Calu3 (cell line): ENCODE measurements at regions not wholly inside any gene's neighbourhood (a gene's known extent, or its start where the extent isn't known, plus 50 kb on each side); places are given as distances from the start of the nearest gene placed in this dataset.

Source experiments
- BruUV-seq: library from RNA; stranded (reverse); fragments of 400-500 nt; replicated peaks from 2 replicates; lab custom pipeline; 2021; lab: Mats Ljungman, UMichigan
- CTCF ChIA-PET: fragments of 300-600 bp; sonication (Branson Sonifier 250); formaldehyde crosslinking; loops from one replicate; lab custom pipeline; 2022; ENCODE audit warnings: antibody characterized with exemption; lab: Charles Lee
- DNase-seq: peaks from one replicate; pipeline ENCODE4 v3.0.0; 2022
- H3K27ac Mint-ChIP-seq: one replicate; pipeline ENCODE4 v1.8.0; 2022; ENCODE audit warnings: mixed read lengths; ENCODE audit not compliant: unreplicated experiment
- H3K27me3 Mint-ChIP-seq: one replicate; pipeline ENCODE4 v1.8.0; 2022; ENCODE audit warnings: mixed read lengths; ENCODE audit not compliant: unreplicated experiment
- H3K36me3 Mint-ChIP-seq: one replicate; pipeline ENCODE4 v1.8.0; 2022; ENCODE audit warnings: mild to moderate bottlenecking, moderate library complexity, mixed read lengths; ENCODE audit not compliant: insufficient read depth, unreplicated experiment
- H3K4me1 Mint-ChIP-seq: one replicate; pipeline ENCODE4 v1.8.0; 2022; ENCODE audit warnings: mild to moderate bottlenecking, low read depth, mixed read lengths; ENCODE audit not compliant: unreplicated experiment
- H3K4me3 Mint-ChIP-seq: one replicate; pipeline ENCODE4 v1.8.0; 2022; ENCODE audit warnings: mild to moderate bottlenecking, low read depth, moderate library complexity, mixed read lengths; ENCODE audit not compliant: unreplicated experiment
- H3K9me3 Mint-ChIP-seq: one replicate; pipeline ENCODE4 v1.8.0; 2022; ENCODE audit warnings: low read depth, mixed read lengths; ENCODE audit not compliant: unreplicated experiment
- intact Hi-C: fragments of 100-400 bp; cut with micrococcal nuclease; formaldehyde crosslinking; loops from one replicate; pipeline ENCODE4 v1.10.0; 2022; ENCODE audit not compliant: unreplicated experiment
- TF ChIP-seq, protein P1 (sequence below): fragments of 200-600 bp; IDR thresholded peaks from one replicate; pipeline ENCODE4 v1.8.0; 2022; ENCODE audit warnings: antibody characterized with exemption; ENCODE audit not compliant: unreplicated experiment

DNA sequence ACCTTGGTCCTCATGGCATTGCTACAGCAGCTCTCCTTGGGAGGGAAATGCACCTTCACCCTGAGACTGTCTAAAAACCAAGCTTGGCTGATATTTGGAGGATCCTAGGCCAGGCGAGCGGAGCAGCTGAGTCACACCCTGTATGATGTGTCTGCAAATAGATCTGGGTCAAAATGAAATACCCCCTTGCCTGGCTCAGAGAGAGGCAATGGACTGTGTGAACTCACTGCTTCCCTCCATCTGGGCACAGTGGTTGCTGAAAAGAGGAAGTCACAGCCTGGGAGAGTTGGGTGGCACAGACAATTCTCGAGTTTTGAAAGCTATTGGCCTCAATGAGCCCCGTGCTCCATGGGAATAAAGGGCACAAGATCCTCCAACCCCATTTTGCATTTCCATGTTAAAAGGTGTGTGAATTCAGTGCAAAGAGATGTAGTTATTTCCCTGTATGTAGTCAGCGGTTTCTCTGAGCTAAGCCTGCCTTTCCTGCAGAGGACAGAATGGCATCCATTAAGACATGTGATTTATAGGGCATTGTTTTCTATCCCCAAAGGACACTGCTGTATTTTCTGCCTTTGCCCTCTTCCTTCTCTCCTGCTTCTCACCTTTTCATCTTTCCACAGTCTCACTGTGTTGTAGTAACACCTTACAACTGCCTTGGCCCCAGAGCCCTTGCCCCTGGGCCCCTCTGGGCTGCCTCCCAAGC is 177.2 kb downstream of the GADD45G start:
- H3K9me3 Mint-ChIP-seq = no peaks in the 10 kb centered on the region
- H3K36me3 Mint-ChIP-seq = no peaks in the 10 kb centered on the region
- no peak overlapping the region for H3K27ac Mint-ChIP-seq
- BruUV-seq = no TSS peak
- no peak overlapping the region for H3K4me3 Mint-ChIP-seq
- intact Hi-C loops = no loop called here
- peaks cover 92% of the 10 kb centered on the region for H3K27me3 Mint-ChIP-seq
- H3K4me1 Mint-ChIP-seq = no peaks in the 10 kb centered on the region
- CTCF ChIA-PET = no interaction called here
- no peak for DNase-seq
- TF ChIP-seq, protein P1, sequence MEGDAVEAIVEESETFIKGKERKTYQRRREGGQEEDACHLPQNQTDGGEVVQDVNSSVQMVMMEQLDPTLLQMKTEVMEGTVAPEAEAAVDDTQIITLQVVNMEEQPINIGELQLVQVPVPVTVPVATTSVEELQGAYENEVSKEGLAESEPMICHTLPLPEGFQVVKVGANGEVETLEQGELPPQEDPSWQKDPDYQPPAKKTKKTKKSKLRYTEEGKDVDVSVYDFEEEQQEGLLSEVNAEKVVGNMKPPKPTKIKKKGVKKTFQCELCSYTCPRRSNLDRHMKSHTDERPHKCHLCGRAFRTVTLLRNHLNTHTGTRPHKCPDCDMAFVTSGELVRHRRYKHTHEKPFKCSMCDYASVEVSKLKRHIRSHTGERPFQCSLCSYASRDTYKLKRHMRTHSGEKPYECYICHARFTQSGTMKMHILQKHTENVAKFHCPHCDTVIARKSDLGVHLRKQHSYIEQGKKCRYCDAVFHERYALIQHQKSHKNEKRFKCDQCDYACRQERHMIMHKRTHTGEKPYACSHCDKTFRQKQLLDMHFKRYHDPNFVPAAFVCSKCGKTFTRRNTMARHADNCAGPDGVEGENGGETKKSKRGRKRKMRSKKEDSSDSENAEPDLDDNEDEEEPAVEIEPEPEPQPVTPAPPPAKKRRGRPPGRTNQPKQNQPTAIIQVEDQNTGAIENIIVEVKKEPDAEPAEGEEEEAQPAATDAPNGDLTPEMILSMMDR = no peak

DNA sequence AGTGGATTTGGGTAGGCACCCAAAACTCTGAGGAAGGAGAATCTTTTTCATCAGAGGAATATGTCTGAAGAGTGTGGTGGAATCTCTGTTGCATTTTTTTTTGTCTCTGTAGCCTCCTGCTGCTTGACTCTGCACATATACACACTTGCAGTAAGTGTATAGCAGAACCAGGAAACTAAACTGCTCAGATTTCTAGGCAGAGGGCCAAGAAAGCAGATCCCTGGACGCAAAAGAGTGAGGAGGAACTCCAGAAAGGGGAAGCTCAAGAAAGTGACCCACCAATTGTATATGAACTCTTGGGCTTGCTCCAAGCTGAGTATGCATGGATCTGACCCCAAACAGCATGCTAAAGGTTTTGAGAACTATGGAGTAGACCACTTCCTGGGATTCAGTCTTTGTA is 181.8 kb downstream of the GADD45G start:
- Mint-ChIP-seq H3K36me3 (no peaks in the 10 kb centered on the region), H3K27ac (no peak overlapping the region), H3K4me3 (no peak overlapping the region), H3K4me1 (no peaks in the 10 kb centered on the region), H3K27me3 (peaks cover 85% of the 10 kb centered on the region), H3K9me3 (no peaks in the 10 kb centered on the region)
- CTCF ChIA-PET = no interaction called here
- BruUV-seq = no TSS peak
- intact Hi-C loops = no loop called here
- TF ChIP-seq, protein P1 = no peak
- DNase-seq = no peak

GRCh38 chr9:89787595-89787994 is 182.8 kb downstream of the GADD45G start:
- Mint-ChIP-seq H3K4me3 (no peak overlapping the region), H3K27ac (no peak overlapping the region), H3K27me3 (peaks cover 76% of the 10 kb centered on the region), H3K36me3 (no peaks in the 10 kb centered on the region), H3K4me1 (no peaks in the 10 kb centered on the region), H3K9me3 (no peaks in the 10 kb centered on the region)
- CTCF ChIA-PET = no interaction called here
- intact Hi-C loops = no loop called here
- no TSS peak for BruUV-seq
- TF ChIP-seq, protein P1 = no peak
- DNase-seq = no peak

DNA sequence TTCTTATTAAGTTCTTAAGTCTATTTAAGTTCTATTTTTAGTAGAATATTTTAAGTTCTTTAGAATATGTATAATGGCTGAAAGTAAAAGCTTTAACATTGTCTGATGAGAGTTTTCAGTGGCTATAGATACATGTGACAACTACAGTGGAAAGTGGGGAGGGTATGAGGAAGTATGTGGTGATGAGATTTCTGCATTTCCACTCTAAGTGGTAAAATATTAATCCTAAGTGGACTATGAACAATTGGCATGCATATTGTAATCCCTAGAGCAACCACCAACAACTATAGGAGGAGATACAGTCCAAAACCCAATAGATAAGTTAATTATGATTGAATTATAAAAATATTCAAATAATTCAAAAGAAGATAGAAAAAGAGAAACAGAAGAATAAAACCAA is 183.6 kb downstream of the GADD45G start:
- no peaks in the 10 kb centered on the region for H3K9me3 Mint-ChIP-seq
- H3K4me1 Mint-ChIP-seq = no peaks in the 10 kb centered on the region
- CTCF ChIA-PET = no interaction called here
- no peak for DNase-seq
- H3K4me3 Mint-ChIP-seq = no peak overlapping the region
- no peak overlapping the region for H3K27ac Mint-ChIP-seq
- H3K27me3 Mint-ChIP-seq = peaks cover 77% of the 10 kb centered on the region
- no peaks in the 10 kb centered on the region for H3K36me3 Mint-ChIP-seq
- intact Hi-C loops = no loop called here
- no TSS peak for BruUV-seq
- TF ChIP-seq, protein P1 = no peak
